ENCODE measurements at regions not wholly inside any gene's neighbourhood (a gene's known extent, or its start where the extent isn't known, plus 50 kb on each side); places are given as distances from the start of the nearest gene placed in this dataset.
A peak's percentile ranks its signal among the peaks of the same experiment; 100 is the strongest.

DNA sequence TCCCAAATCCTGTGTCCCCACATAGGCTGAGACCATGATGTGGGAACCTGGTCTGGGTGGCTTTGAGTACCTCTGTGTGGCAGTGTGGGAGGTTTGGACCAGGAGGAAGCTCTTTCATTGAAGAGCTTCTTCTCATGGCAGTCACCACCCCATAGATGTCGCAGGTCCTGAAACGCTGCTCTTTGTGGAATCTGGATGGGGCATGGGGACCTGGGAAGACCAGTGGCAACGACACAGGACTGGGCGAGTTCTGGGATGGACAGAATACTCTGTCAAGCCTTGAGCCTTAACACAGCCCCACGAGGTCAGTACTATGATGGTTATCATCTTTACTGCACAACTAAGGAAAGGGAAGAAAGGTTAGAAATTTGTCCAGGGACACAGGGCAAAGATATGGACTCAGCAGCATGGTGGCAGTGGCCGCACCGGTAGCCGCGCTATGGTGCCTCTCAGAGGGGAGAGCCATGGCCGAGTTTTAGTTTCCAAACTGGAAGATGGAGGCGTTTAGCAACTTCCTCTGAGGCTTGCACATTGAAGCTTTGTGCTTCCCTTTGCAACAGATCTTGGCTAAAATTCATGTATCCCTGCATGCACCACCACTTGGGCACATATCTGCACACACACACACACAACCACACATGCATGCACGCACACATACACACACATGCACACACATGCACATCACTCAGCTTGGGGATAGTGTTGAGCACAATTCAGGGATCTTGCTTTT lies 117.7 kb upstream of the C1orf174 start:
- 78% methylated on average over 12 of the region's 12 CpGs for WGBS
- H3K36me3 ChIP-seq (ENCODE audit: control insufficient read depth in 4 of 4, insufficient read depth in 3 of 4, low read depth in 1 of 4, low read length in 3 of 4) = no peaks in the 10 kb centered on the region
- H3K4me3 ChIP-seq (ENCODE audit: low read depth in 1 of 3, low read length in 3 of 3) = no peak overlapping the region
- no peaks in the 10 kb centered on the region for H3K9me3 ChIP-seq (ENCODE audit: control insufficient read depth in 4 of 4, low read length in 3 of 4)
- H3K4me1 ChIP-seq (ENCODE audit: control insufficient read depth in 4 of 4, insufficient read depth in 4 of 4, low read length in 3 of 4) = no peaks in the 10 kb centered on the region
- TF ChIP-seq FOXA2 (IDR thresholded peaks at IDR 0.05) (no peak), RXRA (IDR thresholded peaks at IDR 0.05) (no peak), ZBTB33 (IDR thresholded peaks at IDR 0.05) (no peak), HNF4G (IDR thresholded peaks at IDR 0.05) (no peak), RAD21 (IDR thresholded peaks at IDR 0.05) (no peak), NR2F2 (IDR thresholded peaks at IDR 0.05) (no peak), FOXA1 (IDR thresholded peaks at IDR 0.05) (no peak), HNF4A (conservative IDR thresholded peaks at IDR 0.05) (no peak), GABPA (IDR thresholded peaks at IDR 0.05 in 1 of 2, conservative IDR thresholded peaks at IDR 0.05 in 1 of 2) (no peak), MAX (IDR thresholded peaks at IDR 0.05) (no peak), JUND (IDR thresholded peaks at IDR 0.05) (no peak), TAF1 (conservative IDR thresholded peaks at IDR 0.05) (no peak)
- DNase-seq (ENCODE audit: low spot score) = no peak
- no peak overlapping the region for H3K27ac ChIP-seq (ENCODE audit: low read depth in 1 of 2, low read length in 2 of 2)
- H3K27me3 ChIP-seq (ENCODE audit: control insufficient read depth in 4 of 4, insufficient read depth in 4 of 4, low read length in 3 of 4) = peaks cover 0 to 4% (median 0%) of the 10 kb centered on the region in 4 donors
- no peak overlapping the region for H3K9ac ChIP-seq (ENCODE audit: low read depth in 1 of 2, low read length in 2 of 2)

DNA sequence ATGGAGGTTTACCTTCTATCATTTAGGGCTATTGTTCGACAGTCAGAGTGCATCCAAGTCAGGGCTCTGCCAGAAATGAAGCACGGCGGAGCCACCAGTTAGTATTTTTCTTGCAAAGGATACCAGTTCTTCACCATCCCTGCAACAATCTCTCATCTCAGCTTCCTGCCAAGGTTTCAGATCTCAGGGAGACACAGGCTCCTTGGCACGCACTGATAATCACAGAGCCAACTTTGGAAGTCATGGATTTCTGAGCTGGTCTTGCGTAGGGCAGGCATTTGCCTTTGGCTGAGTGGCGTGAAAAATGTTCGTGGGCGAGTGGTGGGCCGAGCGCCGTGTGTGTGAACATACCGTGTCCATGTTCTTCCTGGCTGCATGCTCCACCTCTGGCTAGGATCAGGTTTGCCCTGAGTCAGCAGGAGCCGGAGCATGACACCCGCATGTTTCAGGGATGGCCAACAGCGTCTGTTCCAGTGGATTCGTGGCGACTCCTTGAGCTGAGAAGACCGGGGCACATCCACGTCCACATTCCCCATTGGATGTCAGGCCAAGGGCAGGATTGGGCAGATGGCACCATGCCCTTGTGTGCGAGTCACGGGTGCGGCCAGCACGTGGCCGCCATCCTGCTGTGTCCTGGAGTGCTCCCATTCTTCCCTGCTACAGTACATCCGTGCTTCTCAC lies 118.5 kb upstream of the C1orf174 start:
- WGBS = 83% methylated on average over 25 of the region's 25 CpGs
- DNase-seq (ENCODE audit: low spot score) = peak; percentile 31
- TF ChIP-seq HNF4G (IDR thresholded peaks at IDR 0.05) = no peak
- TF ChIP-seq SP1 (IDR thresholded peaks at IDR 0.05) = no peak
- TF ChIP-seq ZBTB33 (IDR thresholded peaks at IDR 0.05) = no peak
- no peak for TF ChIP-seq HNF4A (conservative IDR thresholded peaks at IDR 0.05)
- TF ChIP-seq, protein P1, sequence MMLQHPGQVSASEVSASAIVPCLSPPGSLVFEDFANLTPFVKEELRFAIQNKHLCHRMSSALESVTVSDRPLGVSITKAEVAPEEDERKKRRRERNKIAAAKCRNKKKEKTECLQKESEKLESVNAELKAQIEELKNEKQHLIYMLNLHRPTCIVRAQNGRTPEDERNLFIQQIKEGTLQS (IDR thresholded peaks at IDR 0.05) = no peak
- no peak for TF ChIP-seq EGR1 (IDR thresholded peaks at IDR 0.05; ENCODE audit: low read depth in 2 of 2)
- TF ChIP-seq YY1 (IDR thresholded peaks at IDR 0.05) = no peak
- no peak for TF ChIP-seq FOXA1 (IDR thresholded peaks at IDR 0.05)
- TF ChIP-seq CTCF (IDR thresholded peaks at IDR 0.05; ENCODE audit: low read depth, low read length, missing input control) = no peak
- no peak for TF ChIP-seq JUND (IDR thresholded peaks at IDR 0.05)
- TF ChIP-seq, protein P2, sequence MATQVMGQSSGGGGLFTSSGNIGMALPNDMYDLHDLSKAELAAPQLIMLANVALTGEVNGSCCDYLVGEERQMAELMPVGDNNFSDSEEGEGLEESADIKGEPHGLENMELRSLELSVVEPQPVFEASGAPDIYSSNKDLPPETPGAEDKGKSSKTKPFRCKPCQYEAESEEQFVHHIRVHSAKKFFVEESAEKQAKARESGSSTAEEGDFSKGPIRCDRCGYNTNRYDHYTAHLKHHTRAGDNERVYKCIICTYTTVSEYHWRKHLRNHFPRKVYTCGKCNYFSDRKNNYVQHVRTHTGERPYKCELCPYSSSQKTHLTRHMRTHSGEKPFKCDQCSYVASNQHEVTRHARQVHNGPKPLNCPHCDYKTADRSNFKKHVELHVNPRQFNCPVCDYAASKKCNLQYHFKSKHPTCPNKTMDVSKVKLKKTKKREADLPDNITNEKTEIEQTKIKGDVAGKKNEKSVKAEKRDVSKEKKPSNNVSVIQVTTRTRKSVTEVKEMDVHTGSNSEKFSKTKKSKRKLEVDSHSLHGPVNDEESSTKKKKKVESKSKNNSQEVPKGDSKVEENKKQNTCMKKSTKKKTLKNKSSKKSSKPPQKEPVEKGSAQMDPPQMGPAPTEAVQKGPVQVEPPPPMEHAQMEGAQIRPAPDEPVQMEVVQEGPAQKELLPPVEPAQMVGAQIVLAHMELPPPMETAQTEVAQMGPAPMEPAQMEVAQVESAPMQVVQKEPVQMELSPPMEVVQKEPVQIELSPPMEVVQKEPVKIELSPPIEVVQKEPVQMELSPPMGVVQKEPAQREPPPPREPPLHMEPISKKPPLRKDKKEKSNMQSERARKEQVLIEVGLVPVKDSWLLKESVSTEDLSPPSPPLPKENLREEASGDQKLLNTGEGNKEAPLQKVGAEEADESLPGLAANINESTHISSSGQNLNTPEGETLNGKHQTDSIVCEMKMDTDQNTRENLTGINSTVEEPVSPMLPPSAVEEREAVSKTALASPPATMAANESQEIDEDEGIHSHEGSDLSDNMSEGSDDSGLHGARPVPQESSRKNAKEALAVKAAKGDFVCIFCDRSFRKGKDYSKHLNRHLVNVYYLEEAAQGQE (IDR thresholded peaks at IDR 0.05) = no peak
- TF ChIP-seq FOXA2 (IDR thresholded peaks at IDR 0.05) = no peak
- no peak for TF ChIP-seq GABPA (IDR thresholded peaks at IDR 0.05 in 1 of 2, conservative IDR thresholded peaks at IDR 0.05 in 1 of 2)
- TF ChIP-seq RXRA (IDR thresholded peaks at IDR 0.05) = no peak
- Histone ChIP-seq H3K9me3 (ENCODE audit: control insufficient read depth in 4 of 4, low read length in 3 of 4) (no peaks in the 10 kb centered on the region), H3K27ac (ENCODE audit: low read depth in 1 of 2, low read length in 2 of 2) (no peak overlapping the region), H3K4me3 (ENCODE audit: low read depth in 1 of 3, low read length in 3 of 3) (no peak overlapping the region), H3K9ac (ENCODE audit: low read depth in 1 of 2, low read length in 2 of 2) (no peak overlapping the region), H3K4me1 (ENCODE audit: control insufficient read depth in 4 of 4, insufficient read depth in 4 of 4, low read length in 3 of 4) (no peaks in the 10 kb centered on the region), H3K27me3 (ENCODE audit: control insufficient read depth in 4 of 4, insufficient read depth in 4 of 4, low read length in 3 of 4) (peaks cover 0 to 4% (median 0%) of the 10 kb centered on the region in 4 donors), H3K36me3 (ENCODE audit: control insufficient read depth in 4 of 4, insufficient read depth in 3 of 4, low read depth in 1 of 4, low read length in 3 of 4) (no peaks in the 10 kb centered on the region)
